Liver (tissue), 3 donors: ENCODE measurements at regions not wholly inside any gene's neighbourhood (a gene's known extent, or its start where the extent isn't known, plus 50 kb on each side); places are given as distances from the start of the nearest gene placed in this dataset.

Experiments
- ATF3 ChIP-seq: IDR thresholded peaks from 2 replicates; pipeline ENCODE4 v1.6.1; 2016; ENCODE audit warnings: antibody characterized with exemption
- CTCF ChIP-seq: fragments of 150-350 bp; IDR thresholded peaks from 2 replicates; pipeline ENCODE4 v1.5.1; 2017; ENCODE audit warnings: improper control_type of control experiment, low read depth, low read length; ENCODE audit not compliant: missing input control
- FOXA1 ChIP-seq: IDR thresholded peaks from 2 replicates; pipeline ENCODE4 v1.6.1; 2016; ENCODE audit warnings: antibody characterized with exemption
- JUND ChIP-seq, 2 donors: IDR thresholded peaks; 2 replicates each; pipeline ENCODE4 v1.6.1; 2016; ENCODE audit warnings: antibody characterized with exemption in 2 of 2
- MAX ChIP-seq: IDR thresholded peaks from 2 replicates; pipeline ENCODE4 v1.6.1; 2016; ENCODE audit warnings: antibody characterized with exemption
- RAD21 ChIP-seq, 2 donors: IDR thresholded peaks; 2 replicates each; pipeline ENCODE4 v1.6.1; 2016; ENCODE audit warnings: antibody characterized with exemption in 2 of 2, mild to moderate bottlenecking in 2 of 2
- REST ChIP-seq: IDR thresholded peaks from 2 replicates; pipeline ENCODE4 v1.6.1; 2016; ENCODE audit warnings: antibody characterized with exemption, mild to moderate bottlenecking
- TAF1 ChIP-seq: conservative IDR thresholded peaks from 2 replicates; pipeline ENCODE4 v1.6.1; 2016; ENCODE audit warnings: antibody characterized with exemption, mild to moderate bottlenecking
- YY1 ChIP-seq: IDR thresholded peaks from 2 replicates; pipeline ENCODE4 v1.6.1; 2016; ENCODE audit warnings: antibody characterized with exemption, mild to moderate bottlenecking
- ZBTB33 ChIP-seq: IDR thresholded peaks from 2 replicates; pipeline ENCODE4 v1.6.1; 2016; ENCODE audit warnings: antibody characterized with exemption
- donor health status: healthy.
- donor health status: healthy.

GRCh38 chr6:129767776-129768485, 58.0 kb upstream of the ARHGAP18 start:
- TF ChIP-seq CTCF = no peak
- TF ChIP-seq MAX = no peak
- no peak for TF ChIP-seq ATF3
- no peak for TF ChIP-seq TAF1
- TF ChIP-seq ZBTB33 = no peak
- no peak for TF ChIP-seq FOXA1
- no peak for TF ChIP-seq REST
- no peak for TF ChIP-seq RAD21 (IDR thresholded peaks at IDR 0.05)
- TF ChIP-seq YY1 = no peak
- TF ChIP-seq JUND (IDR thresholded peaks at IDR 0.05) = no peak
